Retinal pigment epithelial cell (primary cell): ENCODE measurements at regions not wholly inside any gene's neighbourhood (a gene's known extent, or its start where the extent isn't known, plus 50 kb on each side); places are given as distances from the start of the nearest gene placed in this dataset.

Experiments
- DNase-seq: peaks from one replicate; pipeline ENCODE4 v3.0.0-alpha.2; 2010; ENCODE audit warnings: low read depth
- H3K4me3 ChIP-seq: 2 replicates; pipeline ENCODE4 v1.5.1; 2011; ENCODE audit warnings: mild to moderate bottlenecking, low read length, control low read depth, moderate library complexity
- TF ChIP-seq, protein P1 (sequence below): conservative IDR thresholded peaks from 2 replicates; pipeline ENCODE4 v1.5.1; 2011; ENCODE audit warnings: low read depth, low read length, control low read depth, inconsistent platforms

DNA sequence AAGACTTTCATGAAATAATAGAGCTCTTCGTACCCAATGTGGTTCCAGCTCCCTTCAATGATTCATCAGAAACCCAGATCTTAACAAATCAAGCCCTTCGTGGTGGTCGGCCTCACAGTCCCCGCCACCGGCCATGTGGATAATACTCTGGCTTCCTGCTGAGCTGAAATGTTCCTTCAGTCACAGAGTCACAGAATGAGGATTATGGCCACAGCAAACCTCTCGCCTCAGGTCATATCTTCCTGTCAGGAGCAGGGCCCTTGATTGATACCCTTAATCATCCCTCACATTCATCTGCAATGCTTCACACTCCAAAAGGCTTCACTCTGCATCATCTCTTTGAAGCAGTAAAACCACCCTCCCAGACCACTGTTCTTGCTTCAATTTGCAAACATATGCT is 452.6 kb downstream of the OCA2 start:
- TF ChIP-seq, protein P1, sequence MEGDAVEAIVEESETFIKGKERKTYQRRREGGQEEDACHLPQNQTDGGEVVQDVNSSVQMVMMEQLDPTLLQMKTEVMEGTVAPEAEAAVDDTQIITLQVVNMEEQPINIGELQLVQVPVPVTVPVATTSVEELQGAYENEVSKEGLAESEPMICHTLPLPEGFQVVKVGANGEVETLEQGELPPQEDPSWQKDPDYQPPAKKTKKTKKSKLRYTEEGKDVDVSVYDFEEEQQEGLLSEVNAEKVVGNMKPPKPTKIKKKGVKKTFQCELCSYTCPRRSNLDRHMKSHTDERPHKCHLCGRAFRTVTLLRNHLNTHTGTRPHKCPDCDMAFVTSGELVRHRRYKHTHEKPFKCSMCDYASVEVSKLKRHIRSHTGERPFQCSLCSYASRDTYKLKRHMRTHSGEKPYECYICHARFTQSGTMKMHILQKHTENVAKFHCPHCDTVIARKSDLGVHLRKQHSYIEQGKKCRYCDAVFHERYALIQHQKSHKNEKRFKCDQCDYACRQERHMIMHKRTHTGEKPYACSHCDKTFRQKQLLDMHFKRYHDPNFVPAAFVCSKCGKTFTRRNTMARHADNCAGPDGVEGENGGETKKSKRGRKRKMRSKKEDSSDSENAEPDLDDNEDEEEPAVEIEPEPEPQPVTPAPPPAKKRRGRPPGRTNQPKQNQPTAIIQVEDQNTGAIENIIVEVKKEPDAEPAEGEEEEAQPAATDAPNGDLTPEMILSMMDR = no peak
- no peak overlapping the region for H3K4me3 ChIP-seq
- no peak for DNase-seq

DNA sequence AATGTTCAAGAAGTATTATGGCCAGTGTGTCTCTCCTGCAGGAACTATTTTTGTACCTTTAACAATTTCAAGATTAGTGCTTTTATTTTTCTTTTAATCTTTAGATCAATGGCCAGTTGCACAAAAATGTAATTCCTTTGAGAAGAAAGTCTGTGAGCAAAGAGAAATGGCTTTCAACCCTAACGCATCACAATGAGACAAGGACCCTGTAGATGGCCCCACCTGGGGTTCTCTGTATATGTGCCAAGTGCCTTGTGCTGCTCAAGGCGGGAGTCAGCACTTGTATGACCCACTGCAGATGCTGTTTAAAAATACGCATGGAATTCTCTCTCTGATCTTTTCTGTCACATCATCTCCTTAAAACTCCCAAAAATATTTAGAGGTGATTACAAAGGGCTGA is 453.4 kb downstream of the OCA2 start:
- TF ChIP-seq, protein P1 = no peak
- DNase-seq = no peak
- no peak overlapping the region for H3K4me3 ChIP-seq

DNA sequence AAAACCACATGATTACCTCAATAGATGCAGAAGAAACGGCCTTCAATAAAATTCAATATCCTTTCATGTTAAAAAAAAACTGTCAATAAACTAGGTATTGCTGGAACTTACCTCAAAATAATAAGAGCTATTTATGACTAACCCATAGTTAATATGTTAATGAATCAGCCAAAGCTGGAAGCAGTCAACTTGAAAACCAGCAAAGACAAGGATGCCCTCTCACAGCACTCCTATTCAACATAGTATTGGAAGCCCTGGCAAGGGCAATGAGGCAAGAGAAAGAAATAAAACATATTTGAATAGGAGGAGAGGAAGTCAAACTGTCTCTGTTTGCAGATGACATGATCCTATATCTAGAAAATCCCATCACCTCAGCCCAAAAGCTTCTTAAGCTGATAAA is 456.1 kb downstream of the OCA2 start:
- TF ChIP-seq, protein P1 = no peak
- H3K4me3 ChIP-seq = no peak overlapping the region
- DNase-seq = no peak

DNA sequence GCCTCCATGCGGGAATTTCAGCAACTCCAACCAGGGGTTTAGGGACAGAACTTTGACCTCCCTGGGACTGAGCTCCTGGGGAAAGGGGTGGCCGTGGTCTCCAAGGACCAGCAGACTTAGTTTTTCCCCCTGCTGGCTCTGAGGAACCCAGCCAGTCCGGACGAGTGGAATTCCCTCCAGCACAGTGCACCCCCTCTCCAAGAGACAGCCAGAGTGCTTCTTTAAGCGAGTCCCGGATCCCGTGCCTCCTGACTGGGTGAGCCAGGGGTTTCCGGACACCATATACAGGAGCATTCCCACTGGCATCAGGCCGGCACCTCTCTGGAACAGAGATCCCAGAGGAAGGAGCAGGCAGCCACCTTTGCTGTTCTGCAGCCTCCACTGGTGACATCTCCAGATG is 459.5 kb downstream of the OCA2 start:
- H3K4me3 ChIP-seq = no peak overlapping the region
- TF ChIP-seq, protein P1 = no peak
- no peak for DNase-seq

DNA sequence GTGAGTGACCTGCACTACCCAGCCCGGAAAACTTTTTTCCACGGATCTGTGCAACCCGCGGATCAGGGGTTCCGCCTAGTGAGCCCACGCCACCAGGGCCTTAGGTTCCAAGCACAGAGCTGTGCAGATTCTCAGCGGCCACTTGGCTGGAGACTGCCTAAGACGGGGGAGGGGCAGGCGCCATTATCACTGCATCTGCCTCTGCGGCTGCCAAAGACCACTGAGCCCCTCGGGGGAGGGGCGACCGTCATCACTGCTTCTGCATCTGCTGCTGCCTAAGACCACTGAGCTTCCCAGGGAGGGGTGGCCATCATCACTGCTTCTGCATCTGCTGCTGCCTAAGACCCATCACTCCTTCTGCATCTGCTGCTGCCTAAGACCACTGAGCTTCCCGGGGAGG is 460.2 kb downstream of the OCA2 start:
- H3K4me3 ChIP-seq = no peak overlapping the region
- no peak for DNase-seq
- TF ChIP-seq, protein P1 = no peak

DNA sequence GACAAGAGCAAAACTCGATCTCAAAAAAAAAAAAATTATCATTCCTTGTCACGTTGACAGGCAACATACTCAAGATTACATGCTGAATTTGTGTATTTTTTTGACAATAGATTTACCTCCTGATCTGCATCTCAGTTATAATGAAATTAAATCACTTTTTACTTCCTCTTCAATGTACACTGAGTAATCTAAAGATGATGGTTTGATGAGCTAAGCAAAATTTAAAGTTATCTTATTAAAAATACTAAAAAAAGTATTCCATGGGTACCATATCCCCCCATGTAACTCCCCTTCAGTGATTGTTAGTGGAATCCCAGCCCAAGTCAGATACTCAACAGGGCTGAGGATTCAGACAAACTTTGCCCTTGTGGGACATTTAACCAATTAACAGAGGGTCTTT is 463.2 kb downstream of the OCA2 start:
- DNase-seq = no peak
- TF ChIP-seq, protein P1 = no peak
- H3K4me3 ChIP-seq = no peak overlapping the region

DNA sequence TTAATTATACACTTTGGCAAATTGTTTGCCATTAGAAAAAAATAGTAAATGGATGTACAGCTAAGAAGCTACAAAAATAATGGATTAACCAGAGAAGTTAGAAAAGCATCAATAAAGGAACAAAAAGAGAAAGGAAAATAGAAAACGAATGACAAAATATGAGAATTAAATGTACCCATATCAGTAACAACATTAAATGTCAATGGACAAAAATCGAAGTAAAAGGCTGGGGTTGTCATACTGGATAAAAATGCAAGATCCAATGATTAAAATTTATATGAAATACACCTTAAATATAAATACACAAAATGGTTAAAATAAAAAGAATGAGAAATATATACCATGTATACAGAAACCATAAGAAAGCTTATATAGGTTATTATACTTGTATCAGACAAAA is 470.6 kb downstream of the OCA2 start:
- H3K4me3 ChIP-seq = no peak overlapping the region
- TF ChIP-seq, protein P1 = no peak

More for the DNA sequence above, 470.6 kb downstream of the OCA2 start:
- DNase-seq = no peak
